GM13976 (cell line): ENCODE measurements at regions not wholly inside any gene's neighbourhood (a gene's known extent, or its start where the extent isn't known, plus 50 kb on each side); places are given as distances from the start of the nearest gene placed in this dataset.

Experiments
- DNase-seq: peaks from one replicate; pipeline ENCODE4 v3.0.0; 2012; ENCODE audit warnings: low spot score
- CTCF ChIP-seq: IDR thresholded peaks from 2 replicates; pipeline ENCODE4 v1.5.1; 2012; ENCODE audit warnings: borderline replicate concordance, mild to moderate bottlenecking; ENCODE audit not compliant: insufficient read depth; ENCODE audit errors: extremely low read depth, missing control alignments, control extremely low read depth
- in situ Hi-C: fragments of 300-500 bp; cut with MboI; formaldehyde crosslinking; loops from one replicate; pipeline ENCODE4 v1.12.0; 2022; ENCODE audit warnings: low sequenced_read_pairs, mixed read lengths, inconsistent platforms; ENCODE audit not compliant: unreplicated experiment

- TF ChIP-seq CTCF = no peak
- in situ Hi-C loops = no loop called here
Measured at GRCh38 chr2:106041150-106041549, 153.0 kb downstream of the UXS1 start.

GRCh38 chr2:106039634-106040315, 154.3 kb downstream of the UXS1 start:
- in situ Hi-C loops = no loop called here
- DNase-seq = no peak
- no peak for TF ChIP-seq CTCF

More at GRCh38 chr2:106041150-106041549, 153.0 kb downstream of the UXS1 start:
- DNase-seq = no peak

GRCh38 chr2:106038601-106039375, 155.3 kb downstream of the UXS1 start:
- in situ Hi-C loops = no loop called here
- TF ChIP-seq CTCF = no peak
- DNase-seq = no peak

- DNase-seq = no peak
- TF ChIP-seq CTCF = no peak
- in situ Hi-C loops = no loop called here
Measured at GRCh38 chr2:106037932-106038331, 156.2 kb downstream of the UXS1 start.

- no peak for TF ChIP-seq CTCF
- in situ Hi-C loops = no loop called here
- no peak for DNase-seq
Measured at GRCh38 chr2:106037262-106037661, 156.8 kb downstream of the UXS1 start.

- in situ Hi-C loops = no loop called here
- DNase-seq = no peak
- no peak for TF ChIP-seq CTCF
Measured at GRCh38 chr2:106034325-106034724, 159.8 kb downstream of the UXS1 start.
